GM12878 (cell line): ENCODE measurements at regions not wholly inside any gene's neighbourhood (a gene's known extent, or its start where the extent isn't known, plus 50 kb on each side); places are given as distances from the start of the nearest gene placed in this dataset.

Experiments
- ATAC-seq: fragments of 200-7000 bp; cut with Tn5 transposase; 3 replicates; pipeline ENCODE4 v1.9.1; 2020; ENCODE audit warnings: mild to moderate bottlenecking, moderate library complexity
- BruUV-seq: library from RNA; stranded (reverse); fragments of 400-500 nt; replicated peaks from 2 replicates; lab custom pipeline; 2021; lab: Mats Ljungman, UMichigan
- CTCF ChIA-PET: fragments of 300-600 bp; sonication (Branson Sonifier 250); formaldehyde crosslinking; extraction: SDS; loops from one replicate; lab custom pipeline; 2021; ENCODE audit warnings: inconsistent platforms; lab: Yijun Ruan, JAX
- POLR2A ChIA-PET: fragments of 350-600 bp; formaldehyde crosslinking; extraction: SDS; loops from one replicate; lab custom pipeline; 2021; ENCODE audit warnings: inconsistent platforms; lab: Charles Lee
- RAD21 ChIA-PET: fragments of 300-600 bp; sonication (Branson Sonifier 250); formaldehyde crosslinking; loops from one replicate; lab custom pipeline; 2023; ENCODE audit warnings: antibody characterized with exemption; ENCODE audit not compliant: unreplicated experiment; lab: Charles Lee
- SMC1A ChIA-PET: fragments of 300-600 bp; sonication (Branson Sonifier 250); formaldehyde crosslinking; loops from one replicate; lab custom pipeline; 2023; ENCODE audit not compliant: unreplicated experiment, uncharacterized antibody; lab: Charles Lee
- DNase-seq: peaks from one replicate; pipeline ENCODE4 v3.0.0-alpha.2; 2011; ENCODE audit warnings: low read depth, low spot score
- FAIRE-seq: peaks from 3 replicates; lab custom pipeline; 2011; peaks lifted over from hg19 to GRCh38; lab: Jason Lieb, UNC
- H2AFZ ChIP-seq: 2 replicates; pipeline ENCODE4 v1.6.0; 2011; ENCODE audit warnings: low read depth, low read length, control low read depth; ENCODE audit not compliant: control insufficient read depth
- H3K27ac ChIP-seq: 2 replicates; pipeline ENCODE4 v1.5.1; 2011; ENCODE audit warnings: control low read depth; ENCODE audit not compliant: control insufficient read depth, insufficient read depth
- H3K27me3 ChIP-seq, 2 experiments: replicated peaks in 1 of 2; 2 replicates each; pipeline versions ENCODE4 v1.6.0 to v1.6.1; 2011; ENCODE audit warnings: low read length in 1 of 2; ENCODE audit not compliant: control insufficient read depth in 2 of 2, insufficient read depth in 2 of 2
- H3K36me3 ChIP-seq, 2 experiments: 2 replicates each; pipeline ENCODE4 v1.5.1; 2011; ENCODE audit warnings: low read length in 1 of 2; ENCODE audit not compliant: control insufficient read depth in 2 of 2, insufficient read depth in 2 of 2
- H3K4me1 ChIP-seq: 2 replicates; pipeline ENCODE4 v1.6.1; 2011; ENCODE audit warnings: mild to moderate bottlenecking, low read length, moderate library complexity, mixed read lengths; ENCODE audit not compliant: control insufficient read depth, insufficient read depth
- H3K4me2 ChIP-seq: 2 replicates; pipeline ENCODE4 v1.6.0; 2011; ENCODE audit warnings: control low read depth; ENCODE audit not compliant: control insufficient read depth, insufficient read depth
- H3K4me3 ChIP-seq: fragments of 200-600 bp; sonication (generic); 2 replicates; pipeline ENCODE4 v1.5.1; 2016
- H3K79me2 ChIP-seq: 2 replicates; pipeline ENCODE4 v1.6.0; 2011; ENCODE audit warnings: low read length; ENCODE audit not compliant: control insufficient read depth, insufficient read depth
- H3K9ac ChIP-seq: 2 replicates; pipeline ENCODE4 v1.8.0; 2011; ENCODE audit warnings: low read length, control low read depth, mixed read lengths; ENCODE audit not compliant: control insufficient read depth, insufficient read depth
- H3K9me3 ChIP-seq: replicated peaks from 3 replicates; pipeline ENCODE4 v1.5.1; 2011; ENCODE audit warnings: mild to moderate bottlenecking, low read length; ENCODE audit not compliant: control insufficient read depth, insufficient read depth
- H4K20me1 ChIP-seq: 2 replicates; pipeline ENCODE4 v1.6.0; 2011; ENCODE audit not compliant: control insufficient read depth, insufficient read depth
- BRCA1 ChIP-seq: IDR thresholded peaks from 2 replicates; pipeline ENCODE4 v1.6.1; 2011; ENCODE audit warnings: low read depth, low read length, improper control_type of control experiment
- EED ChIP-seq: sonication (generic); IDR thresholded peaks from 2 replicates; pipeline ENCODE4 v1.6.1; 2016; ENCODE audit warnings: antibody characterized with exemption, low read depth
- ESRRA ChIP-seq: IDR thresholded peaks from 2 replicates; pipeline ENCODE4 v1.6.1; 2012; ENCODE audit warnings: mild to moderate bottlenecking, low read length, improper control_type of control experiment
- EZH2 ChIP-seq: IDR thresholded peaks from 2 replicates; pipeline ENCODE4 v1.6.1; 2012; ENCODE audit warnings: low read depth, mild to moderate bottlenecking, control low read depth, inconsistent platforms, low read length, borderline replicate concordance; ENCODE audit not compliant: control insufficient read depth
- KDM1A ChIP-seq: fragments of 200-600 bp; sonication (generic); IDR thresholded peaks from 2 replicates; pipeline ENCODE4 v1.6.1; 2016; ENCODE audit warnings: borderline replicate concordance
- MXI1 ChIP-seq: fragments of 150-350 bp; IDR thresholded peaks from 2 replicates; pipeline ENCODE4 v1.6.1; 2011; ENCODE audit warnings: low read depth, mild to moderate bottlenecking, inconsistent platforms, low read length, improper control_type of control experiment
- NFIC ChIP-seq: IDR thresholded peaks from 2 replicates; pipeline ENCODE4 v1.6.1; 2012; ENCODE audit warnings: low read depth, mild to moderate bottlenecking, inconsistent platforms, low read length, moderate library complexity
- NR2C2 ChIP-seq: IDR thresholded peaks from 2 replicates; pipeline ENCODE4 v1.6.1; 2011; ENCODE audit warnings: borderline replicate concordance, low read depth; ENCODE audit not compliant: control insufficient read depth, insufficient read length
- SUPT20H ChIP-seq: IDR thresholded peaks from 2 replicates; pipeline ENCODE4 v1.6.1; 2011; ENCODE audit warnings: low read depth, mild to moderate bottlenecking, low read length, moderate library complexity, borderline replicate concordance; ENCODE audit not compliant: control insufficient read depth
- TCF12 ChIP-seq: IDR thresholded peaks from 2 replicates; pipeline ENCODE4 v1.6.1; 2011; ENCODE audit warnings: low read depth, mild to moderate bottlenecking, low read length
- WRNIP1 ChIP-seq: IDR thresholded peaks from 2 replicates; pipeline ENCODE4 v1.6.1; 2011; ENCODE audit warnings: low read depth, low read length, improper control_type of control experiment, borderline replicate concordance
- YBX1 ChIP-seq: fragments of 450-650 bp; IDR thresholded peaks from 2 replicates; pipeline ENCODE4 v1.6.1; 2016; ENCODE audit warnings: antibody characterized with exemption
- ZBTB4 ChIP-seq: fragments of 450-650 bp; formaldehyde crosslinking; IDR thresholded peaks from 2 replicates; pipeline ENCODE4 v1.4.0; 2022; ENCODE audit warnings: mild to moderate bottlenecking, moderate library complexity
- ZNF24 ChIP-seq: fragments of 450-650 bp; IDR thresholded peaks from 2 replicates; pipeline ENCODE4 v1.6.1; 2017; ENCODE audit warnings: antibody characterized with exemption, mild to moderate bottlenecking
- WGBS: methylation state at CpG from one replicate; pipeline ENCODE4 v1.1.6; 2016; ENCODE audit warnings: low lambda C conversion rate; ENCODE audit not compliant: insufficient replicate concordance, insufficient coverage; ENCODE audit errors: missing lambda C conversion rate; 5-methylcytosine and 5-hydroxymethylcytosine counted together
- in situ Hi-C: fragments of 300-500 bp; cut with MboI; formaldehyde crosslinking; loops from 9 replicates; pipeline ENCODE4 v1.14.3; 2018; ENCODE audit warnings: mixed read lengths
- intact Hi-C: fragments of 100-400 bp; cut with micrococcal nuclease; formaldehyde crosslinking; loops from one replicate; pipeline ENCODE4 v1.14.2; 2022; ENCODE audit not compliant: unreplicated experiment
- TF ChIP-seq, protein P1 (sequence below): fragments of 450-650 bp; IDR thresholded peaks from 2 replicates; pipeline ENCODE4 v1.6.1; 2017; ENCODE audit warnings: mild to moderate bottlenecking, moderate library complexity

DNA sequence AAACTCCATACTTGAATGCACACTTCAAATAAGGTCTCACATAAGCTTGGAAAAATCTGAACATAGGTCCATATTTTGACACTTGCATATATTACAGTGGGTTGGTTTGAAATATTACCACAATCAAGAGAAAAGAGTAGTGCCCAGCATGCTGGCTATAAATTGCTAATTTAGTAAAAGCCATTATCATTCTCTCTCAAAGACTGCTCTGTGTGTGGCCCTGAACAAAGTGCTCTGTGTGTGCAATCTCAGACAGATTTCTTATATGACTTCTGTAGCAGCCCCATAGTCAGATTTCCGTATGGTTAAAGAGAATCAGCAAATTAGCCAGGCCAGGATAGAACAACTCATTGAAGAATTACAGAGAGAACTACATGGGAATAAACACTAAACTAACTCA lies 78.2 kb downstream of the LIG4 start:
- no peaks in the 10 kb centered on the region for H3K9me3 ChIP-seq
- no peaks in the 10 kb centered on the region for H3K36me3 ChIP-seq
- H4K20me1 ChIP-seq: no peaks in the 10 kb centered on the region
- H3K4me2 ChIP-seq: no peak overlapping the region
- no peaks in the 10 kb centered on the region for H3K27me3 ChIP-seq
- TF ChIP-seq EED (no peak), KDM1A (no peak), ESRRA (no peak), EZH2 (no peak), SUPT20H (no peak), WRNIP1 (no peak), NR2C2 (no peak), ZBTB4 (CRISPR knock-in tag) (no peak), TCF12 (no peak), YBX1 (no peak), ZNF24 (no peak), BRCA1 (no peak), MXI1 (no peak), NFIC (no peak)
- TF ChIP-seq, protein P1, sequence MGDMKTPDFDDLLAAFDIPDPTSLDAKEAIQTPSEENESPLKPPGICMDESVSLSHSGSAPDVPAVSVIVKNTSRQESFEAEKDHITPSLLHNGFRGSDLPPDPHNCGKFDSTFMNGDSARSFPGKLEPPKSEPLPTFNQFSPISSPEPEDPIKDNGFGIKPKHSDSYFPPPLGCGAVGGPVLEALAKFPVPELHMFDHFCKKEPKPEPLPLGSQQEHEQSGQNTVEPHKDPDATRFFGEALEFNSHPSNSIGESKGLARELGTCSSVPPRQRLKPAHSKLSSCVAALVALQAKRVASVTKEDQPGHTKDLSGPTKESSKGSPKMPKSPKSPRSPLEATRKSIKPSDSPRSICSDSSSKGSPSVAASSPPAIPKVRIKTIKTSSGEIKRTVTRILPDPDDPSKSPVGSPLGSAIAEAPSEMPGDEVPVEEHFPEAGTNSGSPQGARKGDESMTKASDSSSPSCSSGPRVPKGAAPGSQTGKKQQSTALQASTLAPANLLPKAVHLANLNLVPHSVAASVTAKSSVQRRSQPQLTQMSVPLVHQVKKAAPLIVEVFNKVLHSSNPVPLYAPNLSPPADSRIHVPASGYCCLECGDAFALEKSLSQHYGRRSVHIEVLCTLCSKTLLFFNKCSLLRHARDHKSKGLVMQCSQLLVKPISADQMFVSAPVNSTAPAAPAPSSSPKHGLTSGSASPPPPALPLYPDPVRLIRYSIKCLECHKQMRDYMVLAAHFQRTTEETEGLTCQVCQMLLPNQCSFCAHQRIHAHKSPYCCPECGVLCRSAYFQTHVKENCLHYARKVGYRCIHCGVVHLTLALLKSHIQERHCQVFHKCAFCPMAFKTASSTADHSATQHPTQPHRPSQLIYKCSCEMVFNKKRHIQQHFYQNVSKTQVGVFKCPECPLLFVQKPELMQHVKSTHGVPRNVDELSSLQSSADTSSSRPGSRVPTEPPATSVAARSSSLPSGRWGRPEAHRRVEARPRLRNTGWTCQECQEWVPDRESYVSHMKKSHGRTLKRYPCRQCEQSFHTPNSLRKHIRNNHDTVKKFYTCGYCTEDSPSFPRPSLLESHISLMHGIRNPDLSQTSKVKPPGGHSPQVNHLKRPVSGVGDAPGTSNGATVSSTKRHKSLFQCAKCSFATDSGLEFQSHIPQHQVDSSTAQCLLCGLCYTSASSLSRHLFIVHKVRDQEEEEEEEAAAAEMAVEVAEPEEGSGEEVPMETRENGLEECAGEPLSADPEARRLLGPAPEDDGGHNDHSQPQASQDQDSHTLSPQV: no peak
- TF ChIP-seq, all 136 proteins: peak for 0
- CTCF ChIA-PET: no interaction called here
- Histone ChIP-seq H3K4me3 (no peak overlapping the region), H3K27ac (no peak overlapping the region), H2AFZ (no peak overlapping the region), H3K4me1 (no peaks in the 10 kb centered on the region), H3K9ac (no peak overlapping the region), H3K79me2 (no peaks in the 10 kb centered on the region)
- intact Hi-C loops: no loop called here
- POLR2A ChIA-PET: no interaction called here
- ATAC-seq (no peak), DNase-seq (no peak), FAIRE-seq (no peak)
- RAD21 ChIA-PET: no interaction called here
- SMC1A ChIA-PET: no interaction called here
- in situ Hi-C loops: no loop called here
- 39% methylated on average over 1 of the region's 1 CpG for WGBS
- BruUV-seq: no TSS peak
